IPS-18a (cell line): ENCODE measurements at regions not wholly inside any gene's neighbourhood (a gene's known extent, or its start where the extent isn't known, plus 50 kb on each side); places are given as distances from the start of the nearest gene placed in this dataset.

Experiments
- H3K27ac ChIP-seq: one replicate; pipeline ENCODE4 v1.5.1; 2013; ENCODE audit warnings: low read length
- H3K27me3 ChIP-seq: one replicate; pipeline ENCODE4 v1.6.1; 2013; ENCODE audit warnings: mild to moderate bottlenecking, low read length; ENCODE audit not compliant: control insufficient read depth, insufficient read depth
- H3K36me3 ChIP-seq: one replicate; pipeline ENCODE4 v1.6.1; 2013; ENCODE audit warnings: low read depth, low read length; ENCODE audit not compliant: control insufficient read depth
- H3K4me1 ChIP-seq: one replicate; pipeline ENCODE4 v1.6.1; 2013; ENCODE audit warnings: low read depth, low read length; ENCODE audit not compliant: control insufficient read depth
- H3K4me3 ChIP-seq: one replicate; pipeline ENCODE4 v1.5.1; 2013; ENCODE audit warnings: low read length
- H3K9ac ChIP-seq: one replicate; pipeline ENCODE4 v1.6.1; 2013; ENCODE audit warnings: mild to moderate bottlenecking, low read length, moderate library complexity
- H3K9me3 ChIP-seq: one replicate; pipeline ENCODE4 v1.6.1; 2013; ENCODE audit warnings: low read depth, low read length; ENCODE audit not compliant: control insufficient read depth

DNA sequence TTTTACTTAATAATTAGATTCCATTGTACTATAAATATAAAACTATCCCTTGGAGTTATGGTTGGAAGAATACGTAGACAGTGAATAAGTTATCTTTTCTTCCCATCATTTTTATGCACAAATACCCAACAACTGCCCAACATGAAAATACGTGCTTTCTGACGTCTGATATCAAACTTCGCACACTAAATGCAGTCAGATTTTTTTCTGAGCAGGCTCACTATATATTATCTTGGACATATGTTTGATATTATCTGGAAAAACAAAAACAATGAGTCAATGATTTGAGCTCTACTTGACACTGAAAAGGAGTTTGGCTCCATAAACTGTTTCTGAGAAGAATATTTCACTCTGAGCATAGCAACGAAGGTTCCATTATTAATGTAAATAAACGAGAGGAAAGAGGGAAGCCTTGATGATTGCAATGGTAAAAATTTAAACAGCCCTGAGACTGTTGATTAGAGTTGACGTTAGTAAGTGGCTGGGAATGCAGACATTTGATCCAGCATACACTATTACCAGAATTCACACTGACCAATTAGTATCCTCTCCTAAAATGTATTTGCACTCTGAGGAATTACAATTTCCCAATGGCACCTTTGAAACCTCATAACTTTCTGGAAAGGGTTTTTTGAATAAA lies 1090.0 kb downstream of the EPHA7 start:
- Histone ChIP-seq H3K9me3 (no peaks in the 10 kb centered on the region), H3K36me3 (no peaks in the 10 kb centered on the region), H3K27ac (no peak overlapping the region), H3K9ac (no peak overlapping the region), H3K4me3 (no peak overlapping the region), H3K4me1 (no peaks in the 10 kb centered on the region), H3K27me3 (no peaks in the 10 kb centered on the region)

DNA sequence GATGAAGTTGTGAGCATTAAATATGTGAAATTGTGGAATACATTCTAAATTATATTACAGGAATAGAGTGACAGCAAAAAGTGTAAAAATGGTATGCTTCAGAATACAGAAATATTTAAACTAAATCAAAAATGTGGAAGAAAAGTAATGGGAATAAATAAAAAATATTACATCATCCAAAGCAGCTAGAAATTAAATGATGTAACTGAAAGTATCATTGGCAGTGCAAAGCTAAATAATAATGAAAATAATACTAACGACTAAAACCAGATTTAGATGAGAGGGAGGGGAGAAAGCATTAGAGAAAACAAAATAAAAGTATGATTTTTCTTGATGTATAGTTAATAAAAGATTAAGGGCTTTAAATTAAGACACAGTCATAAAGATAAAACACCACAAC lies 1104.0 kb downstream of the EPHA7 start:
- Histone ChIP-seq H3K9me3 (no peaks in the 10 kb centered on the region), H3K27ac (no peak overlapping the region), H3K4me3 (no peak overlapping the region), H3K4me1 (no peaks in the 10 kb centered on the region), H3K36me3 (no peaks in the 10 kb centered on the region), H3K27me3 (no peaks in the 10 kb centered on the region), H3K9ac (no peak overlapping the region)

DNA sequence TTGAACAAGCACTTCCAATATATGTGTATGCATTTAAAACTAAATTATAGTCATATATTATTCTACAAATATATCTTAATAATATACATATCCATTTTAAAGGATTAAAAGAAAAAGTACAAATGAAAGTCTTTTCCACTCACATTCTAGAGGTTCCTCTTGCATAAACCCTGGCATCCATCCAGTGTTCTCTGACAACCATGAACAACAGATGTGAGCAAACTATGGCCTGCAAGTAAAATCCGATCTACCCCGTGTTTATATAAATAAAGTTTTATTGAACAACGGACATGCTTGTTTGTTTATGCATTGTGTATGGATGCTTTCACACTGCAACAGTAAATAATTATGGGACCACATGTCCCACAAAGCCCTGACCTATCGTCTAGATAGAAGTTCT lies 1122.3 kb downstream of the EPHA7 start:
- no peak overlapping the region for H3K27ac ChIP-seq
- no peaks in the 10 kb centered on the region for H3K9me3 ChIP-seq
- H3K36me3 ChIP-seq, result no peaks in the 10 kb centered on the region
- H3K4me3 ChIP-seq, result no peak overlapping the region
- no peaks in the 10 kb centered on the region for H3K4me1 ChIP-seq
- no peak overlapping the region for H3K9ac ChIP-seq
- no peaks in the 10 kb centered on the region for H3K27me3 ChIP-seq

DNA sequence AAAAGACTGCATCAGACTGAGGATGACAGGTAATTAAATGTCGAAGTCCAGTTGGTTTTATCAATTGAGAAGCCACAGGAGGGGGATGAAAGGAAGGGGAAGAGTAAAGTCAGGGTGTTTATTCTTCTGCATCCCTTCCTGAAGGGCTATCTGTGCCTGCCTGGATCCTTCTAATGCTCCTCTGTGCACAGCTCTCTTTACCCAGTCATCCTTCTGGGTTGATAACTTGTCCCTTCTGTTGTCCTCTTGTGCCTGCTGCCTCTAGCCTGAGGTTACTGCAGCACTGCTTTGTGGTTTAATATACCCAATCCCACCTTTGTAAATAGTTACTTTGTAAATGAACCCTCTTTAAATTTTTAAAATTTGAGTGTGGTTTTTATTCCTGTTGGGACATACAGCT lies 1127.3 kb downstream of the EPHA7 start:
- H3K9ac ChIP-seq, result no peak overlapping the region
- H3K4me1 ChIP-seq, result no peaks in the 10 kb centered on the region
- no peak overlapping the region for H3K4me3 ChIP-seq
- no peaks in the 10 kb centered on the region for H3K9me3 ChIP-seq
- no peaks in the 10 kb centered on the region for H3K36me3 ChIP-seq
- H3K27me3 ChIP-seq, result no peaks in the 10 kb centered on the region
- no peak overlapping the region for H3K27ac ChIP-seq

DNA sequence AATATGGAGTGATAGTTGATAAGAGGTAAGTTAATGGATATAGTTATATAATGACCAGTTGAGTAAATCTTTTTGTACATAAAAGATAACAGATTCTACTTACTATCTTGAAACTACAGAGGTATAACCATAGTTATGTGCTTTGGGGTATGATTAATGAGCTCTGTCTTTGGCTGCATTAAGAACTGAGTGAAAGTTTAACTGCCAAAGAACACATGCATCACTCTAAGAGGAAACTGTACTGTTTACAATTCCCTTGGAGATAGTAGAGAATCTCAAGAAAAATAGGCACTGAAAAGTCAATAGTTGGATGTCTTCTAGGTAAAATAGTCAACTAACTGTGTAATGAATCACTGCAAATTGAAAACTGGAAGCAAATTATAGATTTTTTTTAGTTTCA lies 1129.5 kb downstream of the EPHA7 start:
- H3K27ac ChIP-seq, result no peak overlapping the region
- no peaks in the 10 kb centered on the region for H3K4me1 ChIP-seq
- H3K4me3 ChIP-seq, result no peak overlapping the region
- no peaks in the 10 kb centered on the region for H3K36me3 ChIP-seq
- H3K9me3 ChIP-seq, result no peaks in the 10 kb centered on the region
- H3K27me3 ChIP-seq, result no peaks in the 10 kb centered on the region
- no peak overlapping the region for H3K9ac ChIP-seq

DNA sequence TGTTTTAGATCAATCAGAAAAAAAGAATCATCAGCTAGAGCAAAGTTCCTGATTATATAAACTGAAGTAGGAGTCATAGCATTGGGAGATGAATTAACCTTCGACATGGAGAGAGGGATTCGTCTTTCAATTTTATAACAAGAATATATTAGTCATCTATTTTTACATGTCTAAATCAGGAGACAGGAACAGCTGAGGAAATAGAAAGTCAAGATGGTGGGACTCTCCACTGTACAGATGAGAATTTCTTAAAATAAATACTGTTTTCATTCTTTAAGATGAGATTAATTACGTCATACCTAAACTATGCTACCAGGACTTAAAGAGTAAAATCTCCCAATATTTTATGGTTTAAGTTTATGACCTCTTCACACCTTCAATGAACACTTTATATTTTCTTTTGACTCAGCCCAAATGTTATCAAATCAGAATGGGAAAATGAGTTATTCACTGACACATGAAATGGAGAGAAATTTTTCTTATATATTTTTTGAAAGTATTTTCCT lies 1137.7 kb downstream of the EPHA7 start:
- Histone ChIP-seq H3K4me1 (peaks cover 6% of the 10 kb centered on the region), H3K27ac (no peak overlapping the region), H3K36me3 (no peaks in the 10 kb centered on the region), H3K4me3 (no peak overlapping the region), H3K27me3 (no peaks in the 10 kb centered on the region), H3K9me3 (no peaks in the 10 kb centered on the region), H3K9ac (no peak overlapping the region)

DNA sequence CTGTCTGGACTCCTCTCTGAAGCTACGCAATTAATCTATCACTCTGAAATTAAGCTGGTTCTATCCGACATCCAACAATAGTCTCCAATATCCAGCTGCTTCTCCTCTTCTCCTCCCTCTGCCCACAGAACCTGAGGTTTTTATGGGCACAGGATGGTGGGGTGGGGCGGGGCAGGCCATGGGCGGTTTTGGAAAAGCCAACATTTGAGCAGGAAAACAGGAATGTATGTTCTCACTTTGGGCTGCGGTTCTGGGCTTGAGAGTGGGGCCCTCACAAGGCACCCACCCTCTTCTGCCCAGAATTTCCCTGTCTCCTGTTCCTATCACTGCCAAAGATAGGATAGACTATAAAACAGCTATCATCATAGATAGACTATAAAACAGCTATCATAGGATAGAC lies 1144.2 kb downstream of the EPHA7 start:
- Histone ChIP-seq H3K9me3 (no peaks in the 10 kb centered on the region), H3K4me1 (no peaks in the 10 kb centered on the region), H3K4me3 (no peak overlapping the region)

DNA sequence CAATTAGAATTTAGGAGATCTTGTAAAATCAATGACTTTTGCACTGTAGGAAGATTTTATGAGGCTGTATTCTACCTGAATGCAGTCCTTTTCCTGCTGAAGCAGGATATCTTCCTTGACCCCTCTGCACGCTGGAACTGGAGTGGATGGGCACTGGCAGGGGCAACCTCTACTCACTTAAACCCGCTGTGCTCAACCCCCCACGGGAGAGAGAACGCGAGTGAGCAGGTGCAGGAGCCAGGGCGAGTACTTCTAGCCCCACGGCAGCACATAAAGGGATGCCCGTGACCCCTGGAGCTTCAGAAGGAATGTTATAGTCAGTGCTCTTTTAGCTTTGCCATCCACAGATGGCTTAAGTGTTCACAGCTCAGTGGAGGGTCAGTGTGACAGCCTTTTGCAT lies 1144.8 kb downstream of the EPHA7 start:
- Histone ChIP-seq H3K4me3 (no peak overlapping the region), H3K27me3 (no peaks in the 10 kb centered on the region), H3K9ac (no peak overlapping the region), H3K36me3 (no peaks in the 10 kb centered on the region), H3K9me3 (no peaks in the 10 kb centered on the region), H3K27ac (no peak overlapping the region), H3K4me1 (no peaks in the 10 kb centered on the region)

More for the DNA sequence above, 1144.2 kb downstream of the EPHA7 start:
- Histone ChIP-seq H3K9ac (no peak overlapping the region), H3K27me3 (no peaks in the 10 kb centered on the region), H3K36me3 (no peaks in the 10 kb centered on the region), H3K27ac (no peak overlapping the region)

DNA sequence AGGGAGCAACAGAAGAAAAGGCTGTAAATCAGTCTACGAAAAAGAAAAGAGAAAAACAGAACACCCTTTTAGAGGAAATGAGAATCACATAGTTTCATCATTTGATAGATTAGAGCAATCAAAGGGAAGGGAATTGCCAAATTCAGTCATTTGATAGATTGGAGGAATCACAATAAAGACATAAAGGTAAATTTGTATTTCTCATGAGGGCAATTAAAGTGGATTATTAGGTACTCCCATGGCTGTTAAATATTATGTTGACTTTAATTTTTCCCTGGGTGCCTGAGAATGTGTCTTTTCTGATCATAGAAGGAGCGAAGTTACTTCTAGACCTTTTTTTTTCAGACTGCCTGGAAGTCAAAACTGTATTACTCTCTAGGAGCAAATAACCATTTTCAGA lies 1145.7 kb downstream of the EPHA7 start:
- Histone ChIP-seq H3K27me3 (no peaks in the 10 kb centered on the region), H3K4me3 (no peak overlapping the region), H3K27ac (no peak overlapping the region), H3K9me3 (no peaks in the 10 kb centered on the region), H3K4me1 (no peaks in the 10 kb centered on the region), H3K36me3 (no peaks in the 10 kb centered on the region), H3K9ac (no peak overlapping the region)

DNA sequence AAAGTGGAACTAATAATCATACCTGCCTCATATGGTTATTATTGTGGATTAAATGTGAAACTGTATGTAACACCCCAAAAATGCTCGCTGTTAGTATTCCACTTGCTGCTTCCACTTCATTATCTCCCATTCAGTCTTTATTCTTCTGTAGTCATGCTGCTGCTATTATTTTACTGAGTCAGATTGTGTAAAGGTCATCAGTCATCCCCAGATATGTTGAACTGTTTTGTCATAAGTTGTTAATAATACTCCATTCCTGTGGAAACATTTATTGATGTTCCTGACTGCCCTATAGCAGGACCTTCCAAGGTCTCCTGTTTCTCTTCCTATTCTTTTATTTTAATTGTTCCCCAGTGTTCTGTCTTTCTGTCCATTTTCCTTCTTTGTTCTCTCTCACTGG lies 1148.3 kb downstream of the EPHA7 start:
- Histone ChIP-seq H3K4me3 (no peak overlapping the region), H3K4me1 (no peaks in the 10 kb centered on the region), H3K9me3 (no peaks in the 10 kb centered on the region), H3K36me3 (no peaks in the 10 kb centered on the region), H3K27me3 (no peaks in the 10 kb centered on the region), H3K9ac (no peak overlapping the region), H3K27ac (no peak overlapping the region)

DNA sequence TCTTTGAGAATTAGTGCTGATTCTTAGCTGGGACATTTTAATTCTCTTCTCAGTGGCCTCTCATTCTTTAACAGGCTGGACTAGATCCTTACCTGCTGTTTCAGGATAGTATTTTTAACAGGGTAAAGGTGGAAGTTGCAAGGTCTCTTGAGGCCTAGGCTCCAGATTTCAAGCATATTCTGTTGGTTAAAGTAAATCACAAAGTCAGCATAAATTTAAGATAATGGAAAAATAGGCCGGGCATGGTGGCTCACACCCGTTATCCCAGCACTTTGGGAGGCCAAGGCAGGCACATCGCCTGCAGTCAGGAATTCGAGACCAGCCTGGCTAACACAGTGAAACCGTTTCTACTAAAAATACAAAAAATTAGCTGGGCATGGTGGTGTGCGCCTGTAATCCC lies 1149.0 kb downstream of the EPHA7 start:
- Histone ChIP-seq H3K27ac (no peak overlapping the region), H3K27me3 (no peaks in the 10 kb centered on the region), H3K36me3 (no peaks in the 10 kb centered on the region), H3K4me3 (no peak overlapping the region), H3K9me3 (no peaks in the 10 kb centered on the region), H3K4me1 (no peaks in the 10 kb centered on the region), H3K9ac (no peak overlapping the region)

DNA sequence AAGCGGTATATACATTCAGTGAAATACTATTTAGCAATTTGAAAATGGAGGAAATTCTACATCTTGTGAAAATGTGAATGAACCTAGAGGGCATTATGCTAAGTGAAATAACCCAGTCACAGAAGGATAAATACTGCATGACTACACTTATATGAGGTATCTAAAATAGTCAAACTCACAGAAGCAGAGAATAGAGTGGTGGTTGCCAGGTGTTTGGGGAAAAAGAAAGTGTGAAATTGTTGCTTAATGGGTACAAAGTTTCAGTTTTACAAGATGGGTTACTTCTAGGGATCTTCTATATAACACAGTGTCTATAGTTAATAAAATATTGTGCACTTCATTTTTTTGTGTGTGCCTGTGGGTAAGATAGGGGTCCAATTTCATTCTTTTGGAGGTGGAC lies 1152.0 kb downstream of the EPHA7 start:
- no peak overlapping the region for H3K27ac ChIP-seq
- H3K36me3 ChIP-seq, result no peaks in the 10 kb centered on the region
- no peaks in the 10 kb centered on the region for H3K27me3 ChIP-seq
- H3K4me1 ChIP-seq, result no peaks in the 10 kb centered on the region
- H3K9me3 ChIP-seq, result no peaks in the 10 kb centered on the region
- no peak overlapping the region for H3K4me3 ChIP-seq
- no peak overlapping the region for H3K9ac ChIP-seq
